Astrocyte (in vitro differentiated cells and primary cell): ENCODE measurements at regions not wholly inside any gene's neighbourhood (a gene's known extent, or its start where the extent isn't known, plus 50 kb on each side); places are given as distances from the start of the nearest gene placed in this dataset.

ENCODE experiments used
- DNase-seq: peaks from one replicate; pipeline ENCODE4 v3.0.0-alpha.2; 2010; ENCODE audit warnings: low read depth
- FAIRE-seq: peaks from 2 replicates; lab custom pipeline; 2011; peaks lifted over from hg19 to GRCh38; lab: Jason Lieb, UNC
- H2AFZ ChIP-seq: 2 replicates; pipeline ENCODE4 v1.6.0; 2012; ENCODE audit warnings: low read depth, low read length, inconsistent platforms
- H3K27ac ChIP-seq: 2 replicates; pipeline ENCODE4 v1.5.1; 2011; ENCODE audit warnings: low read depth, low read length, inconsistent platforms
- H3K27me3 ChIP-seq: 2 replicates; pipeline ENCODE4 v1.6.0; 2011; ENCODE audit warnings: low read length, inconsistent platforms; ENCODE audit not compliant: insufficient read depth
- H3K36me3 ChIP-seq: 2 replicates; pipeline ENCODE4 v1.5.1; 2011; ENCODE audit warnings: low read length, inconsistent platforms; ENCODE audit not compliant: insufficient read depth
- H3K4me1 ChIP-seq: 2 replicates; pipeline ENCODE4 v1.5.1; 2011; ENCODE audit warnings: low read length, inconsistent platforms; ENCODE audit not compliant: insufficient read depth
- H3K4me2 ChIP-seq: 2 replicates; pipeline ENCODE4 v1.6.0; 2012; ENCODE audit warnings: low read length, inconsistent platforms
- H3K4me3 ChIP-seq: 2 replicates; pipeline ENCODE4 v1.5.1; 2011; ENCODE audit warnings: low read depth, mild to moderate bottlenecking, low read length, inconsistent platforms; ENCODE audit not compliant: insufficient read depth
- H3K79me2 ChIP-seq: 2 replicates; pipeline ENCODE4 v1.6.0; 2012; ENCODE audit warnings: mild to moderate bottlenecking, low read length, inconsistent platforms; ENCODE audit not compliant: insufficient read depth
- H3K9ac ChIP-seq: 2 replicates; pipeline ENCODE4 v1.6.0; 2012; ENCODE audit warnings: mild to moderate bottlenecking, low read length, inconsistent platforms
- H3K9me3 ChIP-seq: 2 replicates; pipeline ENCODE4 v1.5.1; 2012; ENCODE audit warnings: low read depth, mild to moderate bottlenecking, low read length, inconsistent platforms; ENCODE audit not compliant: insufficient read depth
- H4K20me1 ChIP-seq: 2 replicates; pipeline ENCODE4 v1.6.0; 2012; ENCODE audit warnings: low read length, inconsistent platforms; ENCODE audit not compliant: insufficient read depth
- H3K27ac Mint-ChIP-seq: one replicate; pipeline ENCODE4 v1.8.0; 2021; ENCODE audit warnings: mild to moderate bottlenecking, mixed read lengths; ENCODE audit not compliant: unreplicated experiment
- H3K27me3 Mint-ChIP-seq: one replicate; pipeline ENCODE4 v1.8.0; 2021; ENCODE audit warnings: low read depth, mixed read lengths; ENCODE audit not compliant: unreplicated experiment
- H3K36me3 Mint-ChIP-seq: one replicate; pipeline ENCODE4 v1.8.0; 2021; ENCODE audit warnings: low read depth, mixed read lengths; ENCODE audit not compliant: unreplicated experiment
- H3K4me1 Mint-ChIP-seq: one replicate; pipeline ENCODE4 v1.8.0; 2021; ENCODE audit warnings: low read depth, mixed read lengths; ENCODE audit not compliant: unreplicated experiment
- H3K4me3 Mint-ChIP-seq: one replicate; pipeline ENCODE4 v1.8.0; 2021; ENCODE audit warnings: mild to moderate bottlenecking, moderate library complexity, mixed read lengths; ENCODE audit not compliant: unreplicated experiment
- H3K9me3 Mint-ChIP-seq: one replicate; pipeline ENCODE4 v1.8.0; 2021; ENCODE audit warnings: mild to moderate bottlenecking, mixed read lengths; ENCODE audit not compliant: unreplicated experiment
- EZH2 ChIP-seq: IDR thresholded peaks from 2 replicates; pipeline ENCODE4 v1.6.1; 2012; ENCODE audit warnings: mild to moderate bottlenecking, low read length, inconsistent platforms; ENCODE audit not compliant: insufficient read depth
- TF ChIP-seq, protein P1 (sequence below): IDR thresholded peaks from 2 replicates; pipeline ENCODE4 v1.5.1; 2011; ENCODE audit warnings: low read depth, mild to moderate bottlenecking, inconsistent platforms, low read length, moderate library complexity; ENCODE audit not compliant: insufficient read depth

DNA sequence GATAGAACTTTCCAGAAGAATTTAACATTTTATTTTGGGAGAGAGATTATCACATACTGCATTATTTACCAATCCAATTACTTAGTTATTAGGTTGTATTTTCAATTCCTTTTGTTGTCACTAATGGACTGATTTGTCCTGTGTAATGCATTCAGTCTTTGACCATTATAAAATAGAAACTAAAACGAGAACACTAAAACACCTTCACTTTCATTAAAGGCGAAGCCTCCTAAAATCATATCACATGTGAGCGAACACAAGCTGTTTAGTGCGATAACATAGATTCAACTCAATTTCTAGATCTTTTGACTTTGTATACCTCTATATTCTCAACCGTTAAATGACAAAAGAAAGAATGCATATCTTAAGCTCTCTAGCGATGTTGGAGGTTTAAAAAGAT, 253.4 kb downstream of the VGLL3 start:
- Mint-ChIP-seq H3K4me1 (no peaks in the 10 kb centered on the region), H3K27me3 (no peaks in the 10 kb centered on the region), H3K4me3 (no peak overlapping the region), H3K9me3 (no peaks in the 10 kb centered on the region), H3K36me3 (no peaks in the 10 kb centered on the region), H3K27ac (no peak overlapping the region)
- Histone ChIP-seq H4K20me1 (no peaks in the 10 kb centered on the region), H3K4me1 (no peaks in the 10 kb centered on the region), H3K36me3 (no peaks in the 10 kb centered on the region), H3K79me2 (no peaks in the 10 kb centered on the region), H3K9ac (no peak overlapping the region), H3K27me3 (no peaks in the 10 kb centered on the region), H3K9me3 (no peaks in the 10 kb centered on the region), H2AFZ (no peak overlapping the region), H3K4me2 (no peak overlapping the region), H3K27ac (no peak overlapping the region), H3K4me3 (no peak overlapping the region)
- FAIRE-seq (no peak), DNase-seq (no peak)
- no peak for TF ChIP-seq EZH2
- TF ChIP-seq, protein P1, sequence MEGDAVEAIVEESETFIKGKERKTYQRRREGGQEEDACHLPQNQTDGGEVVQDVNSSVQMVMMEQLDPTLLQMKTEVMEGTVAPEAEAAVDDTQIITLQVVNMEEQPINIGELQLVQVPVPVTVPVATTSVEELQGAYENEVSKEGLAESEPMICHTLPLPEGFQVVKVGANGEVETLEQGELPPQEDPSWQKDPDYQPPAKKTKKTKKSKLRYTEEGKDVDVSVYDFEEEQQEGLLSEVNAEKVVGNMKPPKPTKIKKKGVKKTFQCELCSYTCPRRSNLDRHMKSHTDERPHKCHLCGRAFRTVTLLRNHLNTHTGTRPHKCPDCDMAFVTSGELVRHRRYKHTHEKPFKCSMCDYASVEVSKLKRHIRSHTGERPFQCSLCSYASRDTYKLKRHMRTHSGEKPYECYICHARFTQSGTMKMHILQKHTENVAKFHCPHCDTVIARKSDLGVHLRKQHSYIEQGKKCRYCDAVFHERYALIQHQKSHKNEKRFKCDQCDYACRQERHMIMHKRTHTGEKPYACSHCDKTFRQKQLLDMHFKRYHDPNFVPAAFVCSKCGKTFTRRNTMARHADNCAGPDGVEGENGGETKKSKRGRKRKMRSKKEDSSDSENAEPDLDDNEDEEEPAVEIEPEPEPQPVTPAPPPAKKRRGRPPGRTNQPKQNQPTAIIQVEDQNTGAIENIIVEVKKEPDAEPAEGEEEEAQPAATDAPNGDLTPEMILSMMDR = no peak

GRCh38 chr3:86733257-86733656, 257.7 kb downstream of the VGLL3 start:
- H3K9me3 Mint-ChIP-seq = no peaks in the 10 kb centered on the region

GRCh38 chr3:86731501-86731901, 259.4 kb downstream of the VGLL3 start:
- H3K4me3 ChIP-seq = no peak overlapping the region
- DNase-seq (no peak), FAIRE-seq (no peak)
- H3K4me1 Mint-ChIP-seq = no peaks in the 10 kb centered on the region
- H3K9me3 Mint-ChIP-seq = no peaks in the 10 kb centered on the region
- H3K4me2 ChIP-seq = no peak overlapping the region
- H3K27ac ChIP-seq = no peak overlapping the region
- no peak for TF ChIP-seq EZH2
- TF ChIP-seq, protein P1 = no peak
- no peaks in the 10 kb centered on the region for H3K4me1 ChIP-seq
- no peaks in the 10 kb centered on the region for H3K79me2 ChIP-seq
- H3K36me3 ChIP-seq = no peaks in the 10 kb centered on the region
- no peak overlapping the region for H3K9ac ChIP-seq
- H3K4me3 Mint-ChIP-seq = no peak overlapping the region
- H2AFZ ChIP-seq = no peak overlapping the region
- H4K20me1 ChIP-seq = no peaks in the 10 kb centered on the region
- H3K27me3 ChIP-seq = no peaks in the 10 kb centered on the region
- no peaks in the 10 kb centered on the region for H3K36me3 Mint-ChIP-seq
- no peaks in the 10 kb centered on the region for H3K9me3 ChIP-seq
- H3K27me3 Mint-ChIP-seq = no peaks in the 10 kb centered on the region
- no peak overlapping the region for H3K27ac Mint-ChIP-seq

More at GRCh38 chr3:86733257-86733656, 257.7 kb downstream of the VGLL3 start:
- H3K4me3 Mint-ChIP-seq = no peak overlapping the region
- H3K27ac Mint-ChIP-seq = no peak overlapping the region
- DNase-seq = no peak
- H3K27me3 Mint-ChIP-seq = no peaks in the 10 kb centered on the region
- no peaks in the 10 kb centered on the region for H3K4me1 ChIP-seq
- H3K4me2 ChIP-seq = no peak overlapping the region
- no peaks in the 10 kb centered on the region for H3K36me3 Mint-ChIP-seq
- no peaks in the 10 kb centered on the region for H3K36me3 ChIP-seq
- no peak for FAIRE-seq
- no peak overlapping the region for H2AFZ ChIP-seq
- no peak overlapping the region for H3K9ac ChIP-seq
- H3K9me3 ChIP-seq = no peaks in the 10 kb centered on the region
- H3K79me2 ChIP-seq = no peaks in the 10 kb centered on the region
- H3K27ac ChIP-seq = no peak overlapping the region
- no peak for TF ChIP-seq EZH2
- TF ChIP-seq, protein P1 = no peak
- H4K20me1 ChIP-seq = no peaks in the 10 kb centered on the region
- H3K27me3 ChIP-seq = no peaks in the 10 kb centered on the region
- no peaks in the 10 kb centered on the region for H3K4me1 Mint-ChIP-seq
- no peak overlapping the region for H3K4me3 ChIP-seq
